Tibial nerve (tissue), 4 donors: ENCODE measurements at regions not wholly inside any gene's neighbourhood (a gene's known extent, or its start where the extent isn't known, plus 50 kb on each side); places are given as distances from the start of the nearest gene placed in this dataset.
"Not testable (repeated sequence)": the region's sequence is repeated elsewhere in the genome, so short reads cannot be mapped to it uniquely, and the experiment has no call there.

Experiments
- CTCF ChIP-seq, 5 experiments: fragments of 200-600 bp in 3 of 5; fragments of 450-650 bp in 2 of 5; sonication (generic) in 3 of 5; IDR thresholded peaks; one replicate each; pipeline ENCODE4 v1.5.1; 2016 to 2019; ENCODE audit warnings: antibody characterized with exemption in 5 of 5, mild to moderate bottlenecking in 3 of 5, moderate library complexity in 2 of 5
- EP300 ChIP-seq, 2 donors: sonication (generic); formaldehyde crosslinking; IDR thresholded peaks; one replicate each; pipeline ENCODE4 v1.6.1; 2017; ENCODE audit warnings: antibody characterized with exemption in 2 of 2, mild to moderate bottlenecking in 1 of 2
- POLR2A ChIP-seq, 2 donors: fragments of 450-650 bp; IDR thresholded peaks; one replicate each; pipeline ENCODE4 v1.6.1; 2017; ENCODE audit warnings: antibody characterized with exemption in 2 of 2, mild to moderate bottlenecking in 2 of 2, moderate library complexity in 2 of 2

GRCh38 chr3:15996496-15996895 lies 178.0 kb upstream of the GALNT15 start:
- TF ChIP-seq CTCF, POLR2A, EP300 (IDR thresholded peaks at IDR 0.05): not testable (repeated sequence)
